DND-41 (cell line): ENCODE measurements at regions not wholly inside any gene's neighbourhood (a gene's known extent, or its start where the extent isn't known, plus 50 kb on each side); places are given as distances from the start of the nearest gene placed in this dataset.
"Not testable (repeated sequence)": the region's sequence is repeated elsewhere in the genome, so short reads cannot be mapped to it uniquely, and the experiment has no call there.

Source experiments
- EZH2 ChIP-seq: IDR thresholded peaks from 3 replicates; pipeline ENCODE4 v1.6.1; 2012; ENCODE audit warnings: borderline replicate concordance, low read depth, mild to moderate bottlenecking, moderate library complexity, low read length, inconsistent platforms; ENCODE audit not compliant: severe bottlenecking
- TF ChIP-seq, protein P1 (sequence below): IDR thresholded peaks from 2 replicates; pipeline ENCODE4 v1.5.1; 2012; ENCODE audit warnings: borderline replicate concordance, low read length, moderate library complexity, mild to moderate bottlenecking; ENCODE audit not compliant: poor library complexity, severe bottlenecking; ENCODE audit errors: extremely low read depth

DNA sequence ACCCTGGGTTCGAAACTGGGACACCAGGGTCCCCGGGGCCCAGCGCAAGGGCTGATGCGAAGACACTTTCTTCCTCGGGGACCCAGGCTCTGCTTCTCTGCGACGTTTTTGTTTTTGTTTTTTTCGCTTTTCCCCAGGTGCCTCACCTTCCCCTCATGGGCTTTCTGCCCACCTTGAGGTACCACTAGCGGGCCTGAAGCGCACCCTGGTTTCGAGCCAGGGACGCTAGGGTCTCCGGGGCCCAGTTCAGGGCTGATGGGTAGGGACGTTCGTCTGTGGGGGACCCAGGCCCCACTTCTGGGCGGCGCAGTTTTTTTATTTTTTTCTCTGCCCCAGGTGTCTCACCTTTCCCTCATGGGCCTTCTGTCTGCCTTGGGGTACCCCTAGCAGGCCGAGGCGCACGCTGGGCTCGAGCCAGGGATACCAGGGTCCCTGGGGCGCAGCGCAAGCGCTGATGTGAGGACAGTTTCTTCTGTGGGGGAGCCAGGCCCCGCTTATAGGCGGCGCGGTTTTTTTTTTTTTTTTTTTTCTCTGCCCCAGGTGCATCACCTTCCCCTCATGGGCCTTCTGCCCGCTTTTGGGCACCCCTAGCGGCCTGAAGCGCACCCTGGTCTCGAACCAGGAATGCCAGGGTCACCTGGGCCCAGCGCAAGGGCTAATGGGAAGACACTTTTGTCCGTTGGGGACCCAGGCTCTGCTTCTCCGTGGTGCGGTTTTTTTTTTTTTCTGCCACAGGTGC, 166.8 kb upstream of the ZNG1F start:
- TF ChIP-seq, protein P1, sequence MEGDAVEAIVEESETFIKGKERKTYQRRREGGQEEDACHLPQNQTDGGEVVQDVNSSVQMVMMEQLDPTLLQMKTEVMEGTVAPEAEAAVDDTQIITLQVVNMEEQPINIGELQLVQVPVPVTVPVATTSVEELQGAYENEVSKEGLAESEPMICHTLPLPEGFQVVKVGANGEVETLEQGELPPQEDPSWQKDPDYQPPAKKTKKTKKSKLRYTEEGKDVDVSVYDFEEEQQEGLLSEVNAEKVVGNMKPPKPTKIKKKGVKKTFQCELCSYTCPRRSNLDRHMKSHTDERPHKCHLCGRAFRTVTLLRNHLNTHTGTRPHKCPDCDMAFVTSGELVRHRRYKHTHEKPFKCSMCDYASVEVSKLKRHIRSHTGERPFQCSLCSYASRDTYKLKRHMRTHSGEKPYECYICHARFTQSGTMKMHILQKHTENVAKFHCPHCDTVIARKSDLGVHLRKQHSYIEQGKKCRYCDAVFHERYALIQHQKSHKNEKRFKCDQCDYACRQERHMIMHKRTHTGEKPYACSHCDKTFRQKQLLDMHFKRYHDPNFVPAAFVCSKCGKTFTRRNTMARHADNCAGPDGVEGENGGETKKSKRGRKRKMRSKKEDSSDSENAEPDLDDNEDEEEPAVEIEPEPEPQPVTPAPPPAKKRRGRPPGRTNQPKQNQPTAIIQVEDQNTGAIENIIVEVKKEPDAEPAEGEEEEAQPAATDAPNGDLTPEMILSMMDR, result not testable (repeated sequence)
- not testable (repeated sequence) for TF ChIP-seq EZH2
